HG03354 (cell line): ENCODE measurements at regions not wholly inside any gene's neighbourhood (a gene's known extent, or its start where the extent isn't known, plus 50 kb on each side); places are given as distances from the start of the nearest gene placed in this dataset.

Source experiments
- ATAC-seq: cut with Tn5 transposase; IDR thresholded peaks from one replicate; pipeline ENCODE4 v1.9.1; 2021; ENCODE audit warnings: mild to moderate bottlenecking; ENCODE audit not compliant: unreplicated experiment, poor library complexity, severe bottlenecking

GRCh38 chr5:124087752-124088151 lies 575.8 kb downstream of the CSNK1G3 start:
- no peak for ATAC-seq

- ATAC-seq = no peak
These were observed 568.3 kb downstream of the CSNK1G3 start for GRCh38 chr5:124080256-124080655.

GRCh38 chr5:124079062-124079461 lies 567.1 kb downstream of the CSNK1G3 start:
- ATAC-seq = no peak

DNA sequence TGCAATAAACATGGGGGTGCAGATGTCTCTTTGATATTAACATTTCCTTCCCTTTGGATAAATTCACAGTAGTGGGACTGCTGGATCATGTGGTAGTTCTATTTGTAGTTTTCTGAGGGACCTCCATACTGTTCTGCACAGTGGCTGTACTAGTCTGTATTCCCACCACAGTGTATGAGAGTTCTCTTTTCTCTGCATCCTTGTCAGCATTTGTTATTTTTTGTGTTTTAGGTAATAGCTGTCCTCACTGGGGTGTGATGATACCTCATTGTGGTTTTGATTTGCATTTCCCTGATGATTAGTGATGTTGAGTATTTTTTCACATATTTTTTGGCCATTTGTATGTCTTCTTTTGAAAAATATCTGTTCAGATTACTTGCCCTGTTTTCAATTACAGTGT lies 562.5 kb downstream of the CSNK1G3 start:
- no peak for ATAC-seq

- ATAC-seq = no peak
These were observed 560.6 kb downstream of the CSNK1G3 start for GRCh38 chr5:124072570-124072969.

- no peak for ATAC-seq
These were observed 559.1 kb downstream of the CSNK1G3 start for GRCh38 chr5:124071039-124071438.

DNA sequence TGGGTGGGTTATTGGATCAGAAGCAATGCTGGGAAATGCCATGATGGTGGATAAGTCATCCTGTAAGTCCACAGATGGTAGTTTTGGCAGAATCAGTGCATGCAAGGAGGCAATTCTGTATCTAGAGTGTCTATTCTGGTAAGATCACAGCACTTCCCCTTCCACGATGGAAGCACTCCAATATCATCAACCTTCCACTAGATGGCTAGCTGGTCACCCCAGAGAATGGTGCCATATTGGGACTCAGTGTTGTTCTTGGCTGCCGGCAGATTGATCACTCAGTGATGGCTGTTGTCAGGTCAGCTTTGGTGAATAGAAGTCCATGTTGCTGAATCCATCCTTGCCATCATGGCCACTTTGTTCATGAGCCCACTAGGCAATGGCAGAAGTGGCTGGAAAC lies 553.5 kb downstream of the CSNK1G3 start:
- no peak for ATAC-seq

GRCh38 chr5:124064956-124065355 lies 553.0 kb downstream of the CSNK1G3 start:
- no peak for ATAC-seq

GRCh38 chr5:124061663-124062062 lies 549.7 kb downstream of the CSNK1G3 start:
- ATAC-seq = no peak

DNA sequence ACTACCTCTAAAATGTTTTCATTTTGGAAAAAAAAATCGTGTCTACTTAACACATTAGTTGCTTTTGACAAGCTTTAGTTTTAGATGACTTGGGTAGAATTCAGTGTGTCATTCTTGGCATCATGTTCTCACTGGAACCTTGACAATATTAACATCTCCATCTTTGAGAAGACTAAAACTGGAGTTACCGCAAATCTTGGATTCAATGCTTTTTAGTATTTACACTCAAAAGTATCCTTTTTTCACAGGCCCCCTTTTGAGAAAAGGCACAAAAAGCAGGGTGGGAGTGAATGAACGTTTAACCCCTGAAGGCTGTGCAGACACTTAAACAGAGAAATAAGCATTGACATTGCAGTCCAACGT lies 549.1 kb downstream of the CSNK1G3 start:
- ATAC-seq = no peak

DNA sequence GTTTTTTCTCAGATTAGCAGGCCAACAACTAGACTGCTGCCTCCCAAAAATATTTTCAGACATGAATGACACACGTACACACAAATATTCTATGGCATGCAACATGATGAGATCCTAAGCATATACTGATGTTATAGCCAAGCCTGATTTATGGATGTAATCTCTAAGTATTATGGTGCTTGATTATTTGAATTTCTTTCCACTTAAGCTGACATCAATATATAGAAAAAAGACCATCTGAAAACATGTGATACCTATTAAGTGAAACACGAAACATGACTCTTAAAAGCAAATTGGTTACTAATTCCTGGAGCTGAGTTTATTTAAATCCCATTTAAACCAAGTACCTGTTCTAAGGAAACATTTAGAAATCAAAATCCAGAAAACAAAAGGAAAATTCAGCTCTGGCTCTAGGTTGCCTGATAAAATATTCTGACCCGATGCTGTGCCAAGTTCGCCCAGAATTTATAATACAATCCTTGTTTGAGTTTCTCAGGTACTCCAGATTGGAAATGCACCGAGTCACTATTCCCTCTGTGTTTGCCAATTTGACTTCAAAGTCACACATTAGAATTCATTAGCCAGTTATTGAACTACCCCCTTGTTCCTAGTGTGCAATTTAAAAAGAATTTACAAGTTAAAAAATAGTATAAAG lies 548.6 kb downstream of the CSNK1G3 start:
- no peak for ATAC-seq

- no peak for ATAC-seq
These were observed 548.0 kb downstream of the CSNK1G3 start for GRCh38 chr5:124060011-124060410.

DNA sequence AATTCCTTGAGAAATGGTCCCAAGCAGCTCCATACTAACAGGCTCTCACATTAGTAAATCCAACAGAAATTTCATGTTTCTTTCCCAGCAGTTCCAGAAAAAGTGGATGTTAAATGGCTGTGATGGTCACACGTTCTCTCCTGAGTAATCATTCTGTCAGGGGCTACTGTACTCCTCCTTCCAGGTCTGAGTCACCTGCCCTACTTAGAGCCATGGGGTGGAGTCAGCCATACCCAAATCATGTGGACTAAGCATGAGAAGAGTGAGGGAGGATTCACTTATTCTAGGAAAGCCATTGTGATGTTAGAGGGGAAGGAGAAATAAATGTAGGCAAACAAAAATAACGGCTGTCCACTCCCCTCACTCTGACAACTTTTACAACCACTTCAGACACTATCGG lies 547.2 kb downstream of the CSNK1G3 start:
- ATAC-seq = no peak

DNA sequence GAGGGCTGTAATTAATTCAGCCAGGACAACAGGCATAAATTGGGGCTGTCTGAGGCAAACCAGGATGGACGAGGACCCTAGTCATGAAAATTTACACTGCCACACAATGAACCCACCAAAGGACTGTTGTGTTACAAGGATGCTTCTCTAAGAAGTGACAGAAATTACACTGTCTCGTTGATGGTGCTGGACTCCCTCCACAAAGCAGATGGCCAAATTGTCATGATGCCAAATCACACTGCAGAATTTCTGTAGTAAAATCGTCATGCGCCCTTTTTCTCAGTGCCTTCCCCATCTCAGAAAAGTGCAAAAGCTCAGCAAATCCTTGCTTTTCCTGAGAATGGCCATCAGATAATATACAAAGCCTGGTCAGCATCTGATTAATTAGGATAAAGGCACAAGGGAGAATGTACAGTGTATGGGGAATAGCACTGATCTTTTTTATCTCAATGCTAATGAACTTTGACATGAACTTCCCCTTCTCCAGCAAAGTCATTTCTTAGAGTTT lies 545.8 kb downstream of the CSNK1G3 start:
- no peak for ATAC-seq

DNA sequence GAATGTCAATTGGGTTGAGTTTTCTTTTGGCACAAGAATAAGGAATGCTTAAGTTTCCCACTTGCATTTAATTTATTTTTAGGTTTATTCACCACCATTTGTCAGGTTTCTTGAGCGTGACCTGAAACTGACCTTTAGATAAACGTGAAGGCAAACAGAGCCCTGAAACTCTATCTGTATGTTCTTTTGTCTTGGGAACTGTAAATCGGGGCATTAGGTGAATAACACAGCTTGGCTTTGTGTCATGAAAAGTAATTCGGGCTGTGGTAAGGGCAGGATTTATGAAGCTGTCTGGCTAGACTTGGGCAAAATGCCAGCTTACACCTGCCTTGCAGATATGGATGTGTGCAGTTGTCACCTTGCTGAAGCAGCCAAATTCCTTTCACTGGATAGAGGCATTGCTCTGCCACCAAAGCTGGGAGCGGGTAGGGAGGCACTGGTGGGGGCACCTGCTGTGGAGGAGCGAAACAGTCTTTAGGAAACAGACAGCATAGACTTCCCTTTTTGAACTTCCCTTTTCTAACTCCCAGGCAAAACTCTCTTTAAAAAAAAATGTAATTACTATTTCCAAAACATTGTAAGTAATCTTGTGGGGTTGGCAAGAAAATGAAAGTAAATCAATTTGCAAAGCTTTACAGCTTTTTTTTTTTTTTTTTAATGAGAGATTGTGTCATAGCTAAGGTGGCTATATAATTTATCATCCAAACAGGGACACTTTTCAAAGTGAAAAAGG lies 545.2 kb downstream of the CSNK1G3 start:
- ATAC-seq = peak; percentile 63

GRCh38 chr5:124056326-124056990 lies 544.5 kb downstream of the CSNK1G3 start:
- peak; percentile 75 for ATAC-seq

GRCh38 chr5:124055751-124056150 lies 543.8 kb downstream of the CSNK1G3 start:
- no peak for ATAC-seq

DNA sequence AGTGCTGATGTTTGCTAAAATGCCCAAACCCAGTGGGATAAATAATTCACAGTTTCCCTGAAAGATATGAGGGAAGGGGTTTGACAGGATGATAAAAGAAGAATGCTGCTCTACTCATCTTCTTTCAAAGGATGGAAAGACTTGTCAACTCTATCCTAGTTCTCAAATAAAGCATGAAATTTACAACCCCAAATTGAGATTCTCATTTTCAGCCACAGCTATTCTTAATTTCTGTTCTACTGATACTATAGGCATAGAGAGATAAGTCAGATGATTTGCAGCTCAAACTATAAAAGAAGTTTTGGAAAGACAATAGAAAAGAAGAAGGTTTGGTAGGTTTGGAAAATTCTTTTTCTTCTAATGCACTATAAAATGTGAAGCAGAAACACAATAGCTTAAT lies 542.6 kb downstream of the CSNK1G3 start:
- ATAC-seq = no peak

GRCh38 chr5:124053340-124053739 lies 541.4 kb downstream of the CSNK1G3 start:
- no peak for ATAC-seq

GRCh38 chr5:124052201-124052600 lies 540.2 kb downstream of the CSNK1G3 start:
- ATAC-seq = no peak
